NCI-H82 treated with DMSO at 0.1 percent for 48 hours (cell line): ENCODE measurements at regions not wholly inside any gene's neighbourhood (a gene's known extent, or its start where the extent isn't known, plus 50 kb on each side); places are given as distances from the start of the nearest gene placed in this dataset.
A peak's percentile ranks its signal among the peaks of the same experiment; 100 is the strongest.

Experiments
- DNase-seq: peaks from one replicate; lab custom pipeline; 2025; ENCODE audit not compliant: unreplicated experiment; lab: John Stamatoyannopoulos, UW

- no peak for DNase-seq
Measured at GRCh38 chr19:46911456-46911855, 50.7 kb downstream of the ARHGAP35 start.

- no peak for DNase-seq
Measured at GRCh38 chr19:46913198-46913851, 52.5 kb downstream of the ARHGAP35 start.

GRCh38 chr19:46913852-46914430 lies 53.1 kb downstream of the ARHGAP35 start:
- no peak for DNase-seq

GRCh38 chr19:46915386-46915785 lies 54.6 kb downstream of the ARHGAP35 start:
- no peak for DNase-seq

- no peak for DNase-seq
Measured at GRCh38 chr19:46917002-46917401, 56.2 kb downstream of the ARHGAP35 start.

GRCh38 chr19:46919324-46919723 lies 58.5 kb downstream of the ARHGAP35 start:
- no peak for DNase-seq

GRCh38 chr19:46920362-46920761 lies 59.6 kb downstream of the ARHGAP35 start:
- DNase-seq = no peak

- DNase-seq = no peak
Measured at GRCh38 chr19:46921071-46921470, 60.3 kb downstream of the ARHGAP35 start.

- DNase-seq = no peak
Measured at GRCh38 chr19:46922465-46922864, 61.7 kb downstream of the ARHGAP35 start.

GRCh38 chr19:46924874-46925547 lies 64.2 kb downstream of the ARHGAP35 start:
- no peak for DNase-seq

GRCh38 chr19:46925548-46925950 lies 64.8 kb downstream of the ARHGAP35 start:
- DNase-seq = no peak

- no peak for DNase-seq
Measured at GRCh38 chr19:46926170-46927071, 65.6 kb downstream of the ARHGAP35 start.

- no peak for DNase-seq
Measured at GRCh38 chr19:46927106-46927505, 66.3 kb downstream of the ARHGAP35 start.

GRCh38 chr19:46927893-46928292 lies 67.1 kb downstream of the ARHGAP35 start:
- no peak for DNase-seq

GRCh38 chr19:46928951-46929350 lies 68.2 kb downstream of the ARHGAP35 start:
- no peak for DNase-seq

- DNase-seq = no peak
Measured at GRCh38 chr19:46931202-46931601, 70.4 kb downstream of the ARHGAP35 start.

GRCh38 chr19:46932346-46932745 lies 71.5 kb downstream of the ARHGAP35 start:
- no peak for DNase-seq

- DNase-seq = no peak
Measured at GRCh38 chr19:46935066-46935663, 74.4 kb downstream of the ARHGAP35 start.

GRCh38 chr19:46943150-46943946 lies 76.3 kb upstream of the NPAS1 start:
- no peak for DNase-seq

- peak; percentile 42 for DNase-seq
Measured at GRCh38 chr19:46944123-46944748, 75.4 kb upstream of the NPAS1 start.
